ENCODE measurements at regions not wholly inside any gene's neighbourhood (a gene's known extent, or its start where the extent isn't known, plus 50 kb on each side); places are given as distances from the start of the nearest gene placed in this dataset.

GRCh38 chr1:188599313-188599712 is 1770.6 kb downstream of the PLA2G4A start:
- no peaks in the 10 kb centered on the region for H3K27me3 ChIP-seq (ENCODE audit: control insufficient read depth in 4 of 4, insufficient read depth in 4 of 4, low read length in 3 of 4)
- no peak for DNase-seq (ENCODE audit: low spot score)
- no peaks in the 10 kb centered on the region for H3K4me1 ChIP-seq (ENCODE audit: control insufficient read depth in 4 of 4, insufficient read depth in 4 of 4, low read length in 3 of 4)
- TF ChIP-seq HNF4G (IDR thresholded peaks at IDR 0.05) (no peak), NR2F2 (IDR thresholded peaks at IDR 0.05) (no peak), GABPA (IDR thresholded peaks at IDR 0.05 in 1 of 2, conservative IDR thresholded peaks at IDR 0.05 in 1 of 2) (no peak), YY1 (IDR thresholded peaks at IDR 0.05) (no peak), FOXA1 (IDR thresholded peaks at IDR 0.05) (no peak)
- TF ChIP-seq, protein P1, sequence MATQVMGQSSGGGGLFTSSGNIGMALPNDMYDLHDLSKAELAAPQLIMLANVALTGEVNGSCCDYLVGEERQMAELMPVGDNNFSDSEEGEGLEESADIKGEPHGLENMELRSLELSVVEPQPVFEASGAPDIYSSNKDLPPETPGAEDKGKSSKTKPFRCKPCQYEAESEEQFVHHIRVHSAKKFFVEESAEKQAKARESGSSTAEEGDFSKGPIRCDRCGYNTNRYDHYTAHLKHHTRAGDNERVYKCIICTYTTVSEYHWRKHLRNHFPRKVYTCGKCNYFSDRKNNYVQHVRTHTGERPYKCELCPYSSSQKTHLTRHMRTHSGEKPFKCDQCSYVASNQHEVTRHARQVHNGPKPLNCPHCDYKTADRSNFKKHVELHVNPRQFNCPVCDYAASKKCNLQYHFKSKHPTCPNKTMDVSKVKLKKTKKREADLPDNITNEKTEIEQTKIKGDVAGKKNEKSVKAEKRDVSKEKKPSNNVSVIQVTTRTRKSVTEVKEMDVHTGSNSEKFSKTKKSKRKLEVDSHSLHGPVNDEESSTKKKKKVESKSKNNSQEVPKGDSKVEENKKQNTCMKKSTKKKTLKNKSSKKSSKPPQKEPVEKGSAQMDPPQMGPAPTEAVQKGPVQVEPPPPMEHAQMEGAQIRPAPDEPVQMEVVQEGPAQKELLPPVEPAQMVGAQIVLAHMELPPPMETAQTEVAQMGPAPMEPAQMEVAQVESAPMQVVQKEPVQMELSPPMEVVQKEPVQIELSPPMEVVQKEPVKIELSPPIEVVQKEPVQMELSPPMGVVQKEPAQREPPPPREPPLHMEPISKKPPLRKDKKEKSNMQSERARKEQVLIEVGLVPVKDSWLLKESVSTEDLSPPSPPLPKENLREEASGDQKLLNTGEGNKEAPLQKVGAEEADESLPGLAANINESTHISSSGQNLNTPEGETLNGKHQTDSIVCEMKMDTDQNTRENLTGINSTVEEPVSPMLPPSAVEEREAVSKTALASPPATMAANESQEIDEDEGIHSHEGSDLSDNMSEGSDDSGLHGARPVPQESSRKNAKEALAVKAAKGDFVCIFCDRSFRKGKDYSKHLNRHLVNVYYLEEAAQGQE (IDR thresholded peaks at IDR 0.05), result no peak
- TF ChIP-seq, protein P2, sequence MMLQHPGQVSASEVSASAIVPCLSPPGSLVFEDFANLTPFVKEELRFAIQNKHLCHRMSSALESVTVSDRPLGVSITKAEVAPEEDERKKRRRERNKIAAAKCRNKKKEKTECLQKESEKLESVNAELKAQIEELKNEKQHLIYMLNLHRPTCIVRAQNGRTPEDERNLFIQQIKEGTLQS (IDR thresholded peaks at IDR 0.05), result no peak
- TF ChIP-seq, protein P3, sequence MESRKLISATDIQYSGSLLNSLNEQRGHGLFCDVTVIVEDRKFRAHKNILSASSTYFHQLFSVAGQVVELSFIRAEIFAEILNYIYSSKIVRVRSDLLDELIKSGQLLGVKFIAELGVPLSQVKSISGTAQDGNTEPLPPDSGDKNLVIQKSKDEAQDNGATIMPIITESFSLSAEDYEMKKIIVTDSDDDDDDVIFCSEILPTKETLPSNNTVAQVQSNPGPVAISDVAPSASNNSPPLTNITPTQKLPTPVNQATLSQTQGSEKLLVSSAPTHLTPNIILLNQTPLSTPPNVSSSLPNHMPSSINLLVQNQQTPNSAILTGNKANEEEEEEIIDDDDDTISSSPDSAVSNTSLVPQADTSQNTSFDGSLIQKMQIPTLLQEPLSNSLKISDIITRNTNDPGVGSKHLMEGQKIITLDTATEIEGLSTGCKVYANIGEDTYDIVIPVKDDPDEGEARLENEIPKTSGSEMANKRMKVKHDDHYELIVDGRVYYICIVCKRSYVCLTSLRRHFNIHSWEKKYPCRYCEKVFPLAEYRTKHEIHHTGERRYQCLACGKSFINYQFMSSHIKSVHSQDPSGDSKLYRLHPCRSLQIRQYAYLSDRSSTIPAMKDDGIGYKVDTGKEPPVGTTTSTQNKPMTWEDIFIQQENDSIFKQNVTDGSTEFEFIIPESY (IDR thresholded peaks at IDR 0.05), result no peak
- TF ChIP-seq, protein P4, sequence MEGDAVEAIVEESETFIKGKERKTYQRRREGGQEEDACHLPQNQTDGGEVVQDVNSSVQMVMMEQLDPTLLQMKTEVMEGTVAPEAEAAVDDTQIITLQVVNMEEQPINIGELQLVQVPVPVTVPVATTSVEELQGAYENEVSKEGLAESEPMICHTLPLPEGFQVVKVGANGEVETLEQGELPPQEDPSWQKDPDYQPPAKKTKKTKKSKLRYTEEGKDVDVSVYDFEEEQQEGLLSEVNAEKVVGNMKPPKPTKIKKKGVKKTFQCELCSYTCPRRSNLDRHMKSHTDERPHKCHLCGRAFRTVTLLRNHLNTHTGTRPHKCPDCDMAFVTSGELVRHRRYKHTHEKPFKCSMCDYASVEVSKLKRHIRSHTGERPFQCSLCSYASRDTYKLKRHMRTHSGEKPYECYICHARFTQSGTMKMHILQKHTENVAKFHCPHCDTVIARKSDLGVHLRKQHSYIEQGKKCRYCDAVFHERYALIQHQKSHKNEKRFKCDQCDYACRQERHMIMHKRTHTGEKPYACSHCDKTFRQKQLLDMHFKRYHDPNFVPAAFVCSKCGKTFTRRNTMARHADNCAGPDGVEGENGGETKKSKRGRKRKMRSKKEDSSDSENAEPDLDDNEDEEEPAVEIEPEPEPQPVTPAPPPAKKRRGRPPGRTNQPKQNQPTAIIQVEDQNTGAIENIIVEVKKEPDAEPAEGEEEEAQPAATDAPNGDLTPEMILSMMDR (IDR thresholded peaks at IDR 0.05; ENCODE audit: low read depth, low read length, missing input control), result no peak
- no peak overlapping the region for H3K27ac ChIP-seq (ENCODE audit: low read depth in 1 of 2, low read length in 2 of 2)
- H3K9me3 ChIP-seq (ENCODE audit: control insufficient read depth in 4 of 4, low read length in 3 of 4), result no peaks in the 10 kb centered on the region
- H3K36me3 ChIP-seq (ENCODE audit: control insufficient read depth in 4 of 4, insufficient read depth in 3 of 4, low read depth in 1 of 4, low read length in 3 of 4), result no peaks in the 10 kb centered on the region
- H3K9ac ChIP-seq (ENCODE audit: low read depth in 1 of 2, low read length in 2 of 2), result no peak overlapping the region
- no peak overlapping the region for H3K4me3 ChIP-seq (ENCODE audit: low read depth in 1 of 3, low read length in 3 of 3)
- WGBS, result 54% methylated on average over 2 of the region's 2 CpGs

DNA sequence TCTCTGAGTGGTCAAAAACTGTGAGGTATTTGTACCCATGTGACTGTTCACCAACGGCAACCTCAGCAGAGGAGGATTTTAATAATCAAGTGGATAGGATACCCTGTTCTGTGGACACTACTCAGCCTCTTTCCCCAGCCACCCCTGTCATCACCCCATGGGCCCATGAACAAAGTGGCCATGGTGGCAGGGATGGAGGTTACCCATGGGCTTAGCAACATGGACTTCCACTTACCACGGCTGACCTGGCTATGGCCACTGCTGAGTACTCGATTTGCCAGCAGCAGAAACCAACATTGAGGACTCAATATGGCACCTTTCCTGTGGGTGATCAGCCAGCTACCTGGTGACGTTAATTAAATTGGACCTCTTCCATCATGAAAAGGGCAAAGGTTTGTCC is 1782.7 kb downstream of the PLA2G4A start:
- Histone ChIP-seq H3K27me3 (ENCODE audit: control insufficient read depth in 4 of 4, insufficient read depth in 4 of 4, low read length in 3 of 4) (no peaks in the 10 kb centered on the region), H3K27ac (ENCODE audit: low read depth in 1 of 2, low read length in 2 of 2) (no peak overlapping the region), H3K36me3 (ENCODE audit: control insufficient read depth in 4 of 4, insufficient read depth in 3 of 4, low read depth in 1 of 4, low read length in 3 of 4) (no peaks in the 10 kb centered on the region), H3K4me3 (ENCODE audit: low read depth in 1 of 3, low read length in 3 of 3) (no peak overlapping the region), H3K9me3 (ENCODE audit: control insufficient read depth in 4 of 4, low read length in 3 of 4) (no peaks in the 10 kb centered on the region), H3K9ac (ENCODE audit: low read depth in 1 of 2, low read length in 2 of 2) (no peak overlapping the region), H3K4me1 (ENCODE audit: control insufficient read depth in 4 of 4, insufficient read depth in 4 of 4, low read length in 3 of 4) (no peaks in the 10 kb centered on the region)
- WGBS, result 72% methylated on average over 4 of the region's 4 CpGs
- DNase-seq (ENCODE audit: low spot score), result no peak
- TF ChIP-seq HNF4G (IDR thresholded peaks at IDR 0.05) (no peak), RAD21 (IDR thresholded peaks at IDR 0.05) (no peak), EGR1 (IDR thresholded peaks at IDR 0.05; ENCODE audit: low read depth in 2 of 2) (no peak), MAX (IDR thresholded peaks at IDR 0.05) (no peak), RXRA (IDR thresholded peaks at IDR 0.05) (no peak), HNF4A (conservative IDR thresholded peaks at IDR 0.05) (no peak), GABPA (IDR thresholded peaks at IDR 0.05 in 1 of 2, conservative IDR thresholded peaks at IDR 0.05 in 1 of 2) (no peak), NR2F2 (IDR thresholded peaks at IDR 0.05) (no peak)
- TF ChIP-seq, protein P4 (IDR thresholded peaks at IDR 0.05; ENCODE audit: low read depth, low read length, missing input control), result no peak

All from liver (tissue), 8 donors.